ENCODE measurements at regions not wholly inside any gene's neighbourhood (a gene's known extent, or its start where the extent isn't known, plus 50 kb on each side); places are given as distances from the start of the nearest gene placed in this dataset.

GRCh38 chr14:59091976-59092375, 96.5 kb upstream of the DAAM1 start:
- peaks cover 0 to 6% (median 0%) of the 10 kb centered on the region in 3 donors for H3K4me1 ChIP-seq
- WGBS, 2 donors: 44 to 68% methylated on average over 4 of the region's 4 CpGs
- TF ChIP-seq POLR2A (IDR thresholded peaks at IDR 0.05) (no peak), CTCF (IDR thresholded peaks at IDR 0.05) (no peak)
- no peaks in the 10 kb centered on the region for H3K36me3 ChIP-seq
- no peaks in the 10 kb centered on the region for H3K9me3 ChIP-seq
- H3K27ac ChIP-seq: no peak overlapping the region
- H3K4me3 ChIP-seq: no peak overlapping the region
- H3K27me3 ChIP-seq: no peaks in the 10 kb centered on the region
- no peak for DNase-seq
- intact Hi-C loops (cut with DNase I): no loop called here

- WGBS, 2 donors: 66 to 74% methylated on average over 7 of the region's 7 CpGs
- intact Hi-C loops (cut with DNase I): no loop called here
- Histone ChIP-seq H3K27me3 (no peaks in the 10 kb centered on the region), H3K9me3 (no peaks in the 10 kb centered on the region), H3K36me3 (no peaks in the 10 kb centered on the region), H3K4me1 (peaks cover 0 to 6% (median 0%) of the 10 kb centered on the region in 3 donors), H3K4me3 (no peak overlapping the region), H3K27ac (no peak overlapping the region)
- DNase-seq: no peak
- no peak for TF ChIP-seq CTCF (IDR thresholded peaks at IDR 0.05)
- no peak for TF ChIP-seq POLR2A (IDR thresholded peaks at IDR 0.05)
These were observed 94.6 kb upstream of the DAAM1 start for GRCh38 chr14:59093902-59094301.

- no peak overlapping the region for H3K27ac ChIP-seq
- H3K4me3 ChIP-seq: no peak overlapping the region
- intact Hi-C loops (cut with DNase I): no loop called here
- DNase-seq: no peak
- TF ChIP-seq POLR2A (IDR thresholded peaks at IDR 0.05): no peak
- no peak for TF ChIP-seq CTCF (IDR thresholded peaks at IDR 0.05)
- H3K4me1 ChIP-seq: peaks cover 0 to 6% (median 0%) of the 10 kb centered on the region in 3 donors
- H3K27me3 ChIP-seq: peaks cover 0 to 7% (median 0%) of the 10 kb centered on the region in 4 donors
- no peaks in the 10 kb centered on the region for H3K36me3 ChIP-seq
- WGBS, 2 donors: 7 to 27% methylated on average over 2 of the region's 2 CpGs
- no peaks in the 10 kb centered on the region for H3K9me3 ChIP-seq
These were observed 92.2 kb upstream of the DAAM1 start for GRCh38 chr14:59096303-59096702.

GRCh38 chr14:59097681-59098080, 90.8 kb upstream of the DAAM1 start:
- intact Hi-C loops (cut with DNase I): no loop called here
- WGBS, 2 donors: 77% methylated on average over 4 of the region's 4 CpGs

GRCh38 chr14:59098377-59098776, 90.1 kb upstream of the DAAM1 start:
- Histone ChIP-seq H3K4me3 (no peak overlapping the region), H3K27ac (no peak overlapping the region), H3K36me3 (no peaks in the 10 kb centered on the region), H3K9me3 (no peaks in the 10 kb centered on the region), H3K4me1 (peaks cover 0 to 6% (median 0%) of the 10 kb centered on the region in 3 donors), H3K27me3 (peaks cover 0 to 7% (median 0%) of the 10 kb centered on the region in 4 donors)
- TF ChIP-seq POLR2A (IDR thresholded peaks at IDR 0.05) (no peak), CTCF (IDR thresholded peaks at IDR 0.05) (no peak)
- no peak for DNase-seq
- 64 to 69% methylated on average over 4 of the region's 4 CpGs for WGBS, 2 donors
- intact Hi-C loops (cut with DNase I): no loop called here

More at GRCh38 chr14:59097681-59098080, 90.8 kb upstream of the DAAM1 start:
- DNase-seq: no peak
- Histone ChIP-seq H3K36me3 (no peaks in the 10 kb centered on the region), H3K9me3 (no peaks in the 10 kb centered on the region), H3K4me1 (peaks cover 0 to 6% (median 0%) of the 10 kb centered on the region in 3 donors), H3K27ac (no peak overlapping the region), H3K27me3 (peaks cover 0 to 7% (median 0%) of the 10 kb centered on the region in 4 donors), H3K4me3 (no peak overlapping the region)
- TF ChIP-seq POLR2A (IDR thresholded peaks at IDR 0.05): no peak

GRCh38 chr14:59100205-59100604, 88.3 kb upstream of the DAAM1 start:
- TF ChIP-seq POLR2A (IDR thresholded peaks at IDR 0.05) (no peak), CTCF (IDR thresholded peaks at IDR 0.05) (no peak)
- no peak for DNase-seq
- no peak overlapping the region for H3K27ac ChIP-seq
- WGBS, 2 donors: 72 to 76% methylated on average over 4 of the region's 4 CpGs
- H3K4me3 ChIP-seq: no peak overlapping the region
- H3K36me3 ChIP-seq: no peaks in the 10 kb centered on the region
- intact Hi-C loops (cut with DNase I): no loop called here
- H3K9me3 ChIP-seq: no peaks in the 10 kb centered on the region
- H3K27me3 ChIP-seq: peaks cover 0 to 7% (median 0%) of the 10 kb centered on the region in 4 donors
- peaks cover 0 to 6% (median 0%) of the 10 kb centered on the region in 3 donors for H3K4me1 ChIP-seq
